Activated T-helper 1 cell treated with anti-CD3 and anti-CD28 coated beads, Interleukin-12 subunit alpha, Interleukin-12 subunit beta, Interleukin-2, Interleukin-4 antibody, amounts not matched to agents 30 ng/mL and 10 ng/mL and 1 ng/mL, durations not matched to agents 14 hours and 24 hours and 36 hours (primary cell): ENCODE measurements at regions not wholly inside any gene's neighbourhood (a gene's known extent, or its start where the extent isn't known, plus 50 kb on each side); places are given as distances from the start of the nearest gene placed in this dataset.

Experiments
- DNase-seq: peaks from one replicate; pipeline ENCODE4 v3.0.0; 2021; ENCODE audit warnings: low spot score
- H3K27ac Mint-ChIP-seq: one replicate; pipeline ENCODE4 v1.8.0; 2021; ENCODE audit warnings: mild to moderate bottlenecking, mixed read lengths
- H3K27me3 Mint-ChIP-seq: one replicate; pipeline ENCODE4 v1.8.0; 2022; ENCODE audit warnings: mild to moderate bottlenecking, moderate library complexity, mixed read lengths; ENCODE audit not compliant: insufficient read depth
- H3K36me3 Mint-ChIP-seq: one replicate; pipeline ENCODE4 v1.8.0; 2021; ENCODE audit warnings: low read depth, mixed read lengths
- H3K4me1 Mint-ChIP-seq: one replicate; pipeline ENCODE4 v1.8.0; 2021; ENCODE audit warnings: low read depth, mixed read lengths
- H3K4me3 Mint-ChIP-seq: one replicate; pipeline ENCODE4 v1.8.0; 2021; ENCODE audit warnings: mild to moderate bottlenecking, moderate library complexity, mixed read lengths
- H3K9me3 Mint-ChIP-seq: one replicate; pipeline ENCODE4 v1.8.0; 2021; ENCODE audit warnings: mixed read lengths
- intact Hi-C: fragments of 100-400 bp; cut with micrococcal nuclease; formaldehyde crosslinking; loops from one replicate; pipeline ENCODE4 v1.15.1; 2024

GRCh38 chr13:100812982-100813584 lies 138.5 kb upstream of the TMTC4 start:
- Mint-ChIP-seq H3K27me3 (peaks cover 2% of the 10 kb centered on the region), H3K4me3 (no peak overlapping the region), H3K27ac (no peak overlapping the region), H3K4me1 (no peaks in the 10 kb centered on the region), H3K9me3 (no peaks in the 10 kb centered on the region), H3K36me3 (no peaks in the 10 kb centered on the region)
- DNase-seq = no peak
- intact Hi-C loops = no loop called here

- H3K4me1 Mint-ChIP-seq = no peaks in the 10 kb centered on the region
- H3K4me3 Mint-ChIP-seq = no peak overlapping the region
- H3K36me3 Mint-ChIP-seq = no peaks in the 10 kb centered on the region
- intact Hi-C loops = no loop called here
- H3K9me3 Mint-ChIP-seq = no peaks in the 10 kb centered on the region
- H3K27me3 Mint-ChIP-seq = peaks cover 2% of the 10 kb centered on the region
- no peak for DNase-seq
- H3K27ac Mint-ChIP-seq = no peak overlapping the region
Observed at GRCh38 chr13:100811928-100812327, 137.3 kb upstream of the TMTC4 start.

- Mint-ChIP-seq H3K4me3 (no peak overlapping the region), H3K36me3 (no peaks in the 10 kb centered on the region), H3K4me1 (no peaks in the 10 kb centered on the region), H3K9me3 (no peaks in the 10 kb centered on the region), H3K27ac (no peak overlapping the region), H3K27me3 (peaks cover 5% of the 10 kb centered on the region)
- DNase-seq = no peak
- intact Hi-C loops = no loop called here
Observed at GRCh38 chr13:100811024-100811865, 136.7 kb upstream of the TMTC4 start.

- H3K4me3 Mint-ChIP-seq = no peak overlapping the region
- intact Hi-C loops = no loop called here
- H3K9me3 Mint-ChIP-seq = no peaks in the 10 kb centered on the region
Observed at GRCh38 chr13:100810481-100810880, 135.9 kb upstream of the TMTC4 start.

GRCh38 chr13:100809856-100810255 lies 135.3 kb upstream of the TMTC4 start:
- DNase-seq = no peak
- intact Hi-C loops = no loop called here
- Mint-ChIP-seq H3K4me3 (no peak overlapping the region), H3K9me3 (no peaks in the 10 kb centered on the region), H3K4me1 (no peaks in the 10 kb centered on the region), H3K27ac (no peak overlapping the region), H3K36me3 (no peaks in the 10 kb centered on the region), H3K27me3 (peaks cover 5% of the 10 kb centered on the region)

More at GRCh38 chr13:100810481-100810880, 135.9 kb upstream of the TMTC4 start:
- H3K36me3 Mint-ChIP-seq = no peaks in the 10 kb centered on the region
- H3K27ac Mint-ChIP-seq = no peak overlapping the region
- H3K4me1 Mint-ChIP-seq = no peaks in the 10 kb centered on the region
- no peak for DNase-seq
- H3K27me3 Mint-ChIP-seq = peaks cover 5% of the 10 kb centered on the region

- Mint-ChIP-seq H3K9me3 (no peaks in the 10 kb centered on the region), H3K4me1 (no peaks in the 10 kb centered on the region), H3K27ac (no peak overlapping the region), H3K4me3 (no peak overlapping the region), H3K27me3 (peaks cover 5% of the 10 kb centered on the region), H3K36me3 (no peaks in the 10 kb centered on the region)
- DNase-seq = no peak
- intact Hi-C loops = no loop called here
Observed at GRCh38 chr13:100809129-100809390, 134.5 kb upstream of the TMTC4 start.

GRCh38 chr13:100808330-100809128 lies 133.9 kb upstream of the TMTC4 start:
- H3K9me3 Mint-ChIP-seq = no peaks in the 10 kb centered on the region
- H3K27ac Mint-ChIP-seq = no peak overlapping the region
- no peaks in the 10 kb centered on the region for H3K36me3 Mint-ChIP-seq
- intact Hi-C loops = no loop called here
- H3K4me3 Mint-ChIP-seq = no peak overlapping the region
- no peaks in the 10 kb centered on the region for H3K4me1 Mint-ChIP-seq
- peaks cover 5% of the 10 kb centered on the region for H3K27me3 Mint-ChIP-seq
- DNase-seq = no peak

- intact Hi-C loops = no loop called here
- Mint-ChIP-seq H3K27ac (no peak overlapping the region), H3K27me3 (peaks cover 6% of the 10 kb centered on the region), H3K9me3 (no peaks in the 10 kb centered on the region), H3K36me3 (no peaks in the 10 kb centered on the region), H3K4me1 (no peaks in the 10 kb centered on the region), H3K4me3 (no peak overlapping the region)
- DNase-seq = no peak
Observed at GRCh38 chr13:100803091-100803490, 128.5 kb upstream of the TMTC4 start.

- Mint-ChIP-seq H3K27ac (no peak overlapping the region), H3K9me3 (peaks cover 7% of the 10 kb centered on the region), H3K27me3 (peaks cover 4% of the 10 kb centered on the region), H3K36me3 (no peaks in the 10 kb centered on the region), H3K4me1 (no peaks in the 10 kb centered on the region), H3K4me3 (no peak overlapping the region)
- DNase-seq = no peak
- intact Hi-C loops = no loop called here
Observed at GRCh38 chr13:100800283-100800875, 125.8 kb upstream of the TMTC4 start.

- H3K36me3 Mint-ChIP-seq = no peaks in the 10 kb centered on the region
- no peaks in the 10 kb centered on the region for H3K4me1 Mint-ChIP-seq
- H3K27me3 Mint-ChIP-seq = peaks cover 4% of the 10 kb centered on the region
- H3K4me3 Mint-ChIP-seq = no peak overlapping the region
- H3K9me3 Mint-ChIP-seq = peaks cover 9% of the 10 kb centered on the region
- H3K27ac Mint-ChIP-seq = no peak overlapping the region
- intact Hi-C loops = no loop called here
- no peak for DNase-seq
Observed at GRCh38 chr13:100798739-100799361, 124.3 kb upstream of the TMTC4 start.

- H3K27ac Mint-ChIP-seq = no peak overlapping the region
- peaks cover 15% of the 10 kb centered on the region for H3K9me3 Mint-ChIP-seq
- no peak for DNase-seq
- no peaks in the 10 kb centered on the region for H3K4me1 Mint-ChIP-seq
- intact Hi-C loops = no loop called here
- peaks cover 4% of the 10 kb centered on the region for H3K27me3 Mint-ChIP-seq
- no peak overlapping the region for H3K4me3 Mint-ChIP-seq
- H3K36me3 Mint-ChIP-seq = no peaks in the 10 kb centered on the region
Observed at GRCh38 chr13:100797921-100798320, 123.3 kb upstream of the TMTC4 start.

GRCh38 chr13:100796463-100796862 lies 121.9 kb upstream of the TMTC4 start:
- Mint-ChIP-seq H3K4me3 (no peak overlapping the region), H3K9me3 (peaks cover 19% of the 10 kb centered on the region), H3K4me1 (no peaks in the 10 kb centered on the region), H3K27me3 (peaks cover 6% of the 10 kb centered on the region), H3K36me3 (no peaks in the 10 kb centered on the region), H3K27ac (no peak overlapping the region)
- no peak for DNase-seq
- intact Hi-C loops = no loop called here
